ENCODE measurements at regions not wholly inside any gene's neighbourhood (a gene's known extent, or its start where the extent isn't known, plus 50 kb on each side); places are given as distances from the start of the nearest gene placed in this dataset.

DNA sequence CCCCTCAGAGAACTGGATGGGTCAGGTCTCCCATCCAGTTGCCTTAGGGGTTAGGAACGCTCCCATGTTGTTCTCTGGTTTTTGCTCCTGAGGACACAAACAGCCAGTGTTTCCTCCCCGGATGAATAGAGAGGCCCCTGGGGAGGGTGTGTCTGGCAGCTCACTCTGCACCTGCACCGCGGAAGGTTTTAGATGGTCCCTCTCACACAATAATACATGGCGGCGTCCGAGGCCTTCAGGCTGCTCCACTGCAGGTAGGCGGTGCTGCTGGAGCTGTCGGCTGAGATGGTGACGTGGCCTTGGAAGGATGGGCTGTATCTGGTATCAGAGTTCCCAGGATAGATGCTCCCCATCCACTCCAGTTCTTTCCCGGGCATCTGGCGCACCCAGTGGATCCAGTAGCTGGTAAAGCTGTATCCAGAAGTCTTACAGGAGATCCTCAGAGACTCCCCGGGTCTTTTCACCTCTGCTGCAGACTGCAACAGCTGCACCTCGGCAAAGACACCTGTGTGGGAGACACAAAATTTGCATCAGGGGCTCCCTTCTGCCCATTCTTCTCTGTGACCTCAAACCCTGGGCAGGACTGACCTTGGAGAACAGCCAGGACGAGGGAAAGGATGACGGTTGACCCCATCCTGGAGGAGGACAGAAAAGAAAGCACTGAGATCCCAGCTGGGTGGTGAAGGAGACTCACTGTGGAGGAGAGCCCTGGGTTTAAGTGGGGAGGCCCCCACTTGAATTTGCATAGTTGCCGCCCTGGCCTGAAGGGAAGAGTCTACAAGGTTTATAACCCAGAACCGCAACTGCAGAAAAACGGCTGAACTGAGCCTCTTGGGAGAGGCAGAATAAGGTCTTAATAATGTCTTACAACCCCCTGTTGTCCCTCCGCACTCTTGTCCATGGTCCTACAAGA, 1324.8 kb downstream of the TMEM121 start:
- DNase-seq (ENCODE audit: low spot score), result no peak
- no peaks in the 10 kb centered on the region for H3K9me3 ChIP-seq (ENCODE audit: low read length)
- H3K79me2 ChIP-seq (ENCODE audit: insufficient read depth, low read length), result peaks cover 59% of the 10 kb centered on the region
- ChIA-PET POLR2A (no interaction called here), CTCF (ENCODE audit: low intra/inter-chr PET ratio, low total read pairs) (no interaction called here)
- H3K27ac ChIP-seq (ENCODE audit: extremely low read length, insufficient read depth, low read length), result no peak overlapping the region
- H3K4me3 ChIP-seq (replicated peaks in 1 of 3; ENCODE audit: insufficient read depth in 1 of 3, low read depth in 2 of 3, low read length in 3 of 3), result no peak overlapping the region
- no peak for TF ChIP-seq ZNF678 (CRISPR knock-in tag; IDR thresholded peaks at IDR 0.05)
- TF ChIP-seq TP53 (CRISPR knock-in tag; conservative IDR thresholded peaks at IDR 0.05), result no peak
- TF ChIP-seq ZNF121 (CRISPR knock-in tag; IDR thresholded peaks at IDR 0.05), result no peak
- 0 out of 2 replicates have a peak, but pooled peaks have one; percentile 5 for TF ChIP-seq RBFOX2 (IDR thresholded peaks at IDR 0.05; ENCODE audit: low read depth, low read length)
- no peak for TF ChIP-seq SATB2 (CRISPR knock-in tag; IDR thresholded peaks at IDR 0.05)
- WGBS (ENCODE audit: low lambda C conversion rate), result 96% methylated on average over 11 of the region's 20 CpGs
- H2AFZ ChIP-seq (ENCODE audit: low read length), result no peak overlapping the region
- intact Hi-C loops (cut with micrococcal nuclease; ENCODE audit: unreplicated experiment) (no loop called here), in situ Hi-C loops (cut with HindIII; ENCODE audit: extremely low pct_ligation_motif_present, low pct_unique_long_range_greater_than_20kb) (no loop called here)
- H4K20me1 ChIP-seq (ENCODE audit: insufficient read depth, low read length), result no peaks in the 10 kb centered on the region
- H3K4me2 ChIP-seq (ENCODE audit: low read depth, low read length), result no peak overlapping the region
- no TSS peak for BruUV-seq (replicated peaks)
- H3K4me1 ChIP-seq (ENCODE audit: insufficient read depth, low read length), result peaks cover 35% of the 10 kb centered on the region
- no peak for FAIRE-seq
- H3K36me3 ChIP-seq (replicated peaks in 1 of 2; ENCODE audit: control insufficient read depth in 1 of 2, insufficient read depth in 2 of 2, low read length in 2 of 2), result peaks cover 0 to 17% of the 10 kb centered on the region in 2 experiments; a peak in 2 of 5 replicates
- no peak for ATAC-seq
- H3K9ac ChIP-seq (ENCODE audit: insufficient read depth, low read depth, low read length), result no peak overlapping the region
- no peaks in the 10 kb centered on the region for H3K27me3 ChIP-seq (ENCODE audit: control insufficient read depth in 1 of 2, insufficient read depth in 2 of 2, low read length in 2 of 2)

GRCh38 chr14:106872611-106873446, 1346.4 kb downstream of the TMEM121 start:
- ChIA-PET CTCF (ENCODE audit: low intra/inter-chr PET ratio, low total read pairs) (interaction anchor here (1.1 to 3.1 kb wide), 7 partner anchors 10 to 209 kb away, joined by 3 to 44 read pairs (median 14); no protein-coding TSS in a partner anchor), POLR2A (interaction anchor here (0.9 to 2.2 kb wide), 3 partner anchors 24 to 29 kb away, joined by 6 to 18 read pairs (median 7); no protein-coding TSS in a partner anchor)
- 27% methylated on average over 14 of the region's 23 CpGs for WGBS (ENCODE audit: low lambda C conversion rate)
- no peak overlapping the region for H3K9ac ChIP-seq (ENCODE audit: insufficient read depth, low read depth, low read length)
- no peaks in the 10 kb centered on the region for H3K79me2 ChIP-seq (ENCODE audit: insufficient read depth, low read length)
- no peak overlapping the region for H2AFZ ChIP-seq (ENCODE audit: low read length)
- in situ Hi-C loops (cut with HindIII; ENCODE audit: extremely low pct_ligation_motif_present, low pct_unique_long_range_greater_than_20kb) (no loop called here), intact Hi-C loops (cut with micrococcal nuclease; ENCODE audit: unreplicated experiment) (loop anchor here (1.0 to 2.0 kb wide), 2 partner anchors 27 to 70 kb away; no protein-coding TSS in a partner anchor)
- no peak overlapping the region for H3K27ac ChIP-seq (ENCODE audit: extremely low read length, insufficient read depth, low read length)
- ATAC-seq (peak; percentile 98), DNase-seq (ENCODE audit: low spot score) (peak; percentile 84), FAIRE-seq (peak; percentile 72)
- BruUV-seq (replicated peaks), result no TSS peak
- no peaks in the 10 kb centered on the region for H3K9me3 ChIP-seq (ENCODE audit: low read length)
- H3K4me1 ChIP-seq (ENCODE audit: insufficient read depth, low read length), result peaks cover 20% of the 10 kb centered on the region
- peaks cover 6% of the 10 kb centered on the region; the same call in 1 of the 2 replicates for H4K20me1 ChIP-seq (ENCODE audit: insufficient read depth, low read length)
- no peaks in the 10 kb centered on the region for H3K36me3 ChIP-seq (replicated peaks in 1 of 2; ENCODE audit: control insufficient read depth in 1 of 2, insufficient read depth in 2 of 2, low read length in 2 of 2)
- peak overlapping the region; percentile 29 for H3K4me2 ChIP-seq (ENCODE audit: low read depth, low read length)
- no peak overlapping the region for H3K4me3 ChIP-seq (replicated peaks in 1 of 3; ENCODE audit: insufficient read depth in 1 of 3, low read depth in 2 of 3, low read length in 3 of 3)
- H3K27me3 ChIP-seq (ENCODE audit: control insufficient read depth in 1 of 2, insufficient read depth in 2 of 2, low read length in 2 of 2), result no peaks in the 10 kb centered on the region
- TF ChIP-seq ZSCAN12 (CRISPR knock-in tag; IDR thresholded peaks at IDR 0.05) (no peak), ZNF563 (CRISPR knock-in tag; IDR thresholded peaks at IDR 0.05) (no peak), SYNCRIP (IDR thresholded peaks at IDR 0.05; ENCODE audit: insufficient read depth, low read depth, low read length) (no peak), KDM2A (CRISPR knock-in tag; IDR thresholded peaks at IDR 0.05; ENCODE audit: borderline replicate concordance, low read depth) (no peak), TBX2 (CRISPR knock-in tag; IDR thresholded peaks at IDR 0.05; ENCODE audit: borderline replicate concordance) (peak; percentile 14; the same call in 1 of the 2 replicates), HNF1B (CRISPR knock-in tag; IDR thresholded peaks at IDR 0.05) (peak; percentile 61; the same call in 1 of the 2 replicates), ZNF136 (CRISPR knock-in tag; IDR thresholded peaks at IDR 0.05; ENCODE audit: low read depth) (0 out of 2 replicates have a peak, but pooled peaks have one; percentile 58)

Measured in HepG2 (cell line).